GM12801 (cell line): ENCODE measurements at regions not wholly inside any gene's neighbourhood (a gene's known extent, or its start where the extent isn't known, plus 50 kb on each side); places are given as distances from the start of the nearest gene placed in this dataset.

Experiments
- TF ChIP-seq, protein P1 (sequence below): IDR thresholded peaks from one replicate; pipeline ENCODE4 v1.5.1; 2011; ENCODE audit warnings: control low read depth; ENCODE audit not compliant: insufficient read length; ENCODE audit errors: extremely low read depth

- TF ChIP-seq, protein P1, sequence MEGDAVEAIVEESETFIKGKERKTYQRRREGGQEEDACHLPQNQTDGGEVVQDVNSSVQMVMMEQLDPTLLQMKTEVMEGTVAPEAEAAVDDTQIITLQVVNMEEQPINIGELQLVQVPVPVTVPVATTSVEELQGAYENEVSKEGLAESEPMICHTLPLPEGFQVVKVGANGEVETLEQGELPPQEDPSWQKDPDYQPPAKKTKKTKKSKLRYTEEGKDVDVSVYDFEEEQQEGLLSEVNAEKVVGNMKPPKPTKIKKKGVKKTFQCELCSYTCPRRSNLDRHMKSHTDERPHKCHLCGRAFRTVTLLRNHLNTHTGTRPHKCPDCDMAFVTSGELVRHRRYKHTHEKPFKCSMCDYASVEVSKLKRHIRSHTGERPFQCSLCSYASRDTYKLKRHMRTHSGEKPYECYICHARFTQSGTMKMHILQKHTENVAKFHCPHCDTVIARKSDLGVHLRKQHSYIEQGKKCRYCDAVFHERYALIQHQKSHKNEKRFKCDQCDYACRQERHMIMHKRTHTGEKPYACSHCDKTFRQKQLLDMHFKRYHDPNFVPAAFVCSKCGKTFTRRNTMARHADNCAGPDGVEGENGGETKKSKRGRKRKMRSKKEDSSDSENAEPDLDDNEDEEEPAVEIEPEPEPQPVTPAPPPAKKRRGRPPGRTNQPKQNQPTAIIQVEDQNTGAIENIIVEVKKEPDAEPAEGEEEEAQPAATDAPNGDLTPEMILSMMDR = no peak
Measured at GRCh38 chr13:40429706-40430545, 236.5 kb downstream of the FOXO1 start.

- TF ChIP-seq, protein P1 = no peak
Measured at GRCh38 chr13:40432018-40432978, 234.1 kb downstream of the FOXO1 start.

GRCh38 chr13:40433001-40433400 lies 233.4 kb downstream of the FOXO1 start:
- TF ChIP-seq, protein P1 = no peak

DNA sequence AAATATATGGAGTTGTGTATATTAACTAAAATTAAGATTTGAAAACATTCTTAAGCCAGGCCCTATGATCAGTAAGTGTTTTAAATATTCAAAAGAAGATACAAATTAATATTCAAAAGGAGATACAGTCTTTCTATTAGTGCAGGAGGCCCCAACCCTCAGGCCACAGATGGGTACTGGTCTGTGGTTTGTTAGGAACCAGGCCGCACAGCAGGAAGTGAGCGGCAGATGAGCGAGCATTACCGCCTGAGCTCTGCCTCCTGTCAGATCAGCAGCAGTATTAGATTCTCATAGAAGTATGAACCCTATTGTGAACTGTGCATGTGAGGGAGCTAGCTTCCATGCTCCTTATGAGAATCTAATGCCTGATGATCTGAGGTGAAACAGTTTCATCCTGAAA lies 232.9 kb downstream of the FOXO1 start:
- TF ChIP-seq, protein P1 = no peak

DNA sequence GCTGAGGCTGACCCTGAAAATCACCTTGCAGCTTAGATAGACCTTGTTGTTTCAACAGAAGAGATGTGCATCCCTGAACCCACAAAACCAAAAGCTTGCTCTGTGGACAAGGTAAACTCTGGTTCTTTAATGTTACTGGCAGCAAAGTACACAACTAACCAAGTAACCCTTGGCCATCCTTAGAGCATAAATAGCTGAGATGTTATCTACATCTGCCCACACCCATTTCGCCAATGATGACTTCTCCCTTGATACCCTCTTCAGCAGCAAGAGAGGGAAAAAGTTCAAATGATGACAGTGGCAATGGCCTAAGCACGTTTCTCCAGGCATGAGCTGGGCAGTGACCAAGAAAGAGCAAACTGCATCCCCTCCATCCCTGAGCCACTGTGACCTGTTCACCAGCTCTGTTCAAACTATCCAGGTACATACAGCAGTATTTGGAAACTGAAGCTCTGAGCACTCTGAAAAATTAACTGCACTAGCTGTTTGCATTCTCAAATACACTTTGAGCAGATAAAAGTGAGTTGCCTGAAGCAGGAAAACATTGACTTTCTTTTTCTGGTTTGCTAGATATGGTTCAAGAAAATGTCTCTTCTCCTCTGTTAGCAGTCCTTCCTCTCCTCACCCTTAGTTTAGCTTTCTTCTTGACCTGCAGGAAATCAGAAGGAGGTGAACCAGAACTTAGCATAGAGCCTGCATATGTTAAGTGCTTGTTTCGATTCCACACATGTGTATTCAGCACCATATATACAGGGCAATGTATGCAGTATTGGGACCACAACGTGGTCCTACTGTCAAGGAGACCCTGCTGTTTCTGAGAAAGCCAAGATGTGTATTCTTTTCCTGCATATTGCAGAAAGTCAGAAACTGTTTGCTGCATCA lies 231.7 kb downstream of the FOXO1 start:
- TF ChIP-seq, protein P1 = no peak

DNA sequence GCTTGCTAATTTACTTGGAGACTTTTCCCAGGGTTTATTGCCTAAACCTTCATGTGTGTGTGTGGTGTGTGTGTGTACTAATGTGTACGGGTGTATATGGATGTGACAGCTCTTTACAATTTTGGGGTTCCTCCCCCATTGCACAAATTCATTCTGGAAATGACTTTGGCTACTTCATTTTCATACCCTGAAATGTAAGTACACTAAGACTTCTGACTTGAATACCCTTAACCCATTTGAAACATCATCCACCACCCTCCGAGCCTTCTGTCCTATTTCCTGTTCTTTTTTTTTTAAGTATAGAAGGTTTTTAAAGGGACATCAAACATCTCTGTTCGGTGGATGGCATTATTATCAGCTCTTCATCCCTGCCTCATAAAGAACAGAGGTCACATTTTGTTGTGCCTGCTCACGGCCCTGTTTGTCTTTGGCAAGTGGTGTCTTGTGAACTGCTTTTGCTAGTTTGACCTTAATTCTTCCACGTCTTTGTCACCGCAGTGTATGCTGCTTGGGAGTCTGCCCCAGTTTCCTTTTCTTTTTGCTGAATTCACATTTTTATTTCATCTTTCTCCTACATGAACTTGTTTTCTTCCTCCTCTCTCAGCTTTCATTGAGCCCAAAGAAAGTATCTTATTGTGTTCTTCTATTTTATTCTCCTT lies 228.3 kb downstream of the FOXO1 start:
- TF ChIP-seq, protein P1 = no peak
